ENCODE measurements at regions not wholly inside any gene's neighbourhood (a gene's known extent, or its start where the extent isn't known, plus 50 kb on each side); places are given as distances from the start of the nearest gene placed in this dataset.
A peak's percentile ranks its signal among the peaks of the same experiment; 100 is the strongest.
"Not testable (repeated sequence)": the region's sequence is repeated elsewhere in the genome, so short reads cannot be mapped to it uniquely, and the experiment has no call there.

DNA sequence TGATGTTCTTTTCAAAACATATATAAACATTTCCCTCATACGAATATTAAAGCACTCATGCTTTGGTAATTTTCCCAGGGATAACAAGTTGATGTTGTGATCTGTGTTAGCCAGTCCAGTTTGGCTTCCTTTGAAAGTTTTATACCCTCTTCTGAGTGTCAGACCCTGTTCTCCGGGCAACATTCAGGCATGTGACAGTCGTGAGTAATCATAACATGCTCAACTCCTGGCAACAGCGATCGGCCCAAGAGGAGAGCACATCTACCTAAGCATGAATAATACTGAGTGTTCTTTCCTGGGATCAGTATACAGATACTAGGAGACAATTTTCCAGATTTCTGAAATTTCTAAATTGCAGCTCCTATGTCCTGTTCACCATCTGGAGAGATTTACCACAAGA lies 1086.4 kb downstream of the CDH8 start:
- DNase-seq = no peak
- in situ Hi-C loops (cut with HindIII; ENCODE audit: low pct_ligation_motif_present, low pct_unique_long_range_greater_than_20kb, low sequenced_read_pairs) = no loop called here

DNA sequence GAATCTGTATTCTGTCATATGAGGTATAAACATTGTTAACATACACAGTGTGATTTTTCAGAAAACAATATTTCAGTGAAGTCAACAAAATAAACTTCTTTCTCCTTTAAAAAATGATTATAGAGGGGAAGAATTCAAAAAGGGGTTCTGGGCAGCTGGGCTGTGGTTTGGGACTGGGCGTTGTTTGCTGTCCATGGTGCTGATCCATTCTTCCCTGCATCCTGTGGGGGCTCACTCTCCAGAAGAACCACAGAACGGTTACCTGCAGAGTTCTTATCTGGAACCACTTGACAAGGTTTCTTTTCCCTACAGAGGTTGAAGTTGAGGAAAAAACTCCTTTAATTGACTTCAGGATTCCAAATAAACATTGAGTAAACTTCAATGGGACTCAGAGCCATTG lies 1091.0 kb downstream of the CDH8 start:
- in situ Hi-C loops (cut with HindIII; ENCODE audit: low pct_ligation_motif_present, low pct_unique_long_range_greater_than_20kb, low sequenced_read_pairs) = no loop called here
- DNase-seq = peak; percentile 38

DNA sequence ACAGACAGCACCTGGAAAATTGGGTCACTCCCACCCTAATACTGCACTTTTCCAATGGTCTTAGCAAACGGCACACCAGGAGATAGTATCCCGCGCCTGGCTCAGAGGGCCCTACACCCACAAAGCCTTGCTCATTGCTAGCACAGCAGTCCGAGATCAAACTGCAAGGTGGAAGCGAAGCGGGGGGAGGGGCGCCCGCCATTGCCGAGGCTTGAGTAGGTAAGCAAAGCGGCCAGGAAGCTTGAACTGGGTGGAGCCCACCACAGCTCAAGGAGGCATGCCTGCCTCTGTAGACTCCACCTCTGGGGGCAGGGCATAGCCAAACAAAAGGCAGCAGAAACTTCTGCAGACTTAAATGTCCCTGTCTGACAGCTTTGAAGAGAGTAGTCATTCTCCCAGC lies 1100.0 kb downstream of the CDH8 start:
- in situ Hi-C loops (cut with HindIII; ENCODE audit: low pct_ligation_motif_present, low pct_unique_long_range_greater_than_20kb, low sequenced_read_pairs); DNase-seq: not testable (repeated sequence)

DNA sequence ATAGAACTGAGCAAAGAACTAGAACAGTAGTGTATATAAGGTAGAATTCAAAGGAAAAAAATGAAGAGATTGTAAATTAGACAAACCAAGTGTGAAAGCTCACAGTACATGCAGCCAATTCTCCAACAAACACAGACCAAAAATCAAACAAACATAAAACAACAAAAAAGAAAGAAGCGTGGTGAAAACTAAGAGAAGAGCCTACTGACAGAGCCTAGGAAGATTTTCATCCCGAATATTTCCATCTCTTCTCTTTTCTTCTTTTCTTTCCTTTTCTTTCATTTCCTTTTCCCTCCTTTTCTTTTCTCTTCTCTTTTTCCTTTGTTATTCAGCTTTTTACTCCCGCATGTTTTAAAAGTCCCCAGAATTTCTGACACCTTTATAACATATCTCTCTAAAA lies 1103.6 kb downstream of the CDH8 start:
- in situ Hi-C loops (cut with HindIII; ENCODE audit: low pct_ligation_motif_present, low pct_unique_long_range_greater_than_20kb, low sequenced_read_pairs) = no loop called here
- no peak for DNase-seq

DNA sequence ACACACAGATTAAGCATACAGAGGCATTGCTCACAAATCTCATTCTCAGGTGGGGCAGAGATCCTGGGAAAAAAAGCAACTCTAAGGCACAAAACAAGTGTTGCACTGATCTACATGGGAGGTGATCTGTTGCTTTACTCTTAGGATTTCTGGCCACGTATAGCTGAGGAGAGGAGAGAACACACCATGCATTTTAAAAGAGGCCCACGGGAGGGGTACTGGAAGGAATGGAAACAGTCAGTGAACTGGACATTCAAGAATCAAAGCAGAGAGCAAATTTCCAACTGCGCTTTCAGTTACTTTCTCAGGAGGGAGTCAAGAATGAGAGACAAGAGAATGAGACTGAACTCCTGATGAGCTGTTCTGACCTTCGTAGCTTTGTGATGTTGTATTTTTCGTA lies 1105.9 kb downstream of the CDH8 start:
- in situ Hi-C loops (cut with HindIII; ENCODE audit: low pct_ligation_motif_present, low pct_unique_long_range_greater_than_20kb, low sequenced_read_pairs) = no loop called here
- no peak for DNase-seq

DNA sequence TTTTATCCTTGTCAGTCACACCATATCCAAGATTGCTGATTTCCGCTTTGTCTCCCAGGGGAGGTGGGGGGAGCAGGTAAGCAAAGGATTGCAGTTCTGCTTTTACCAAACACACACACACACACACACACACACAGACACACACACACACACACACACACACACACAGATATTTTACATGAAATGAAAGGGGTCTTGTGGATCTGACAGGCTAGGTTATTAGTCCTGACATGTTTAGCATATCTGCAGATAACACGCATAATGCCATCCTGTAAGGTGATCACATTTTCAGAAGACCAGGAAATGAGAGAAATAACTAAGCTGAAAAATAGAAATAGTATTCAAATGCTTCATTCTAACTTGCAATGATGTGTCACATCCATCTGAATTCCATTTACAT lies 1113.3 kb downstream of the CDH8 start:
- DNase-seq = no peak
- in situ Hi-C loops (cut with HindIII; ENCODE audit: low pct_ligation_motif_present, low pct_unique_long_range_greater_than_20kb, low sequenced_read_pairs) = no loop called here

DNA sequence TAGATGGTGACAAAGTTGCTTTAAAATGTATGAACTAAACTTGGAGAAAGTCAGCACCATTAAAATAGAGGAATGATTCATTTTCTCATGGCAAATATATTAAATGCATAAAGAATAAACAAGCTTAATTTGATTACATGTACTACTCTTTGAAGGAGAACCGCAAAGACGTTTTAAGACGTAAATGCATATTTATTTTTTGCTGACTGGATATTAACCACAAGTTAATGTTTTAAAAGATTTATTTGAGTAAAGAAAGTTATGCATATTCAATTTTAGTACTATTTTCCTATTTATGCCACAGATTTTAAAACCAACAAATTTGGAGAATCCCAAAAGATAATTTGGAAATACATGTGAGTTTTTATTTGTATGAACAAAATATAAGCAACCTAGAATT lies 1121.9 kb downstream of the CDH8 start:
- no peak for DNase-seq
- in situ Hi-C loops (cut with HindIII; ENCODE audit: low pct_ligation_motif_present, low pct_unique_long_range_greater_than_20kb, low sequenced_read_pairs) = no loop called here

DNA sequence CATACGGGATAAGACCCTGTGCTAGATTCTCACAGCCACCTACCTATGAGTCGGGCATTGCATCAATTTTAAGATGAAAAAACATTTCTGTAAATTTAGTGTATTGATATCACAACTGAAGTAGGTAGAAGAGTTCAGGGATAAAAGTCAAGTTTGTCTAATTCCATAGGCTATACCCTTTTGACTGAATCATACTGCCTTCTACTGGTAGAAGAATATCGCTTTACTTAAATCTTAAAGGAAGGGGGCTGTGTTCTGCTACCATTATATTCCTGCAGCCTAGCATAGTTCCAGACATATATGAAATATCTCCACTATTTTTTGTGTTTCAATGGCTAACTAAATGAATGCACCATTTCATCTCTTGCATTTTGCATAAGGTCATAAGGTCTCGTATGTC lies 1128.6 kb downstream of the CDH8 start:
- peak; percentile 13 for DNase-seq
- in situ Hi-C loops (cut with HindIII; ENCODE audit: low pct_ligation_motif_present, low pct_unique_long_range_greater_than_20kb, low sequenced_read_pairs) = no loop called here

DNA sequence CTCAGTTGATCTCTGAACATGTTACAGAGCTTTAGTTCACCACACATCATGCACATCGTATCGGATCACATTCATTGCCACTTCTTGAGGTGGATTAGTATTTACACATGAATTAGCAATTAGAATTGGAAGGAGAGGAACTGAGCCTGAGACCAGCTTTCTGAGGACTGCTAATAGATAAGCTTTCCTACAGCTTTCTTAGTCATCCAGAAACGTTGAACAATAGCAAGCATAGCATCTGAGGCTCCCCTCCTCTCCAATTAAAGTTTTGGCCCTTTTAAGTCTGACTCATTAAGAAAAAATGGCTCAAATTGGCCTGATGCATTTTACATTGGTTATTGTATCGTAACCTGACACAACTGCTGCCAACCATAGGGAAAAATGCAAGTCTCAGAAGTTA lies 1130.4 kb downstream of the CDH8 start:
- DNase-seq = no peak
- in situ Hi-C loops (cut with HindIII; ENCODE audit: low pct_ligation_motif_present, low pct_unique_long_range_greater_than_20kb, low sequenced_read_pairs) = no loop called here

DNA sequence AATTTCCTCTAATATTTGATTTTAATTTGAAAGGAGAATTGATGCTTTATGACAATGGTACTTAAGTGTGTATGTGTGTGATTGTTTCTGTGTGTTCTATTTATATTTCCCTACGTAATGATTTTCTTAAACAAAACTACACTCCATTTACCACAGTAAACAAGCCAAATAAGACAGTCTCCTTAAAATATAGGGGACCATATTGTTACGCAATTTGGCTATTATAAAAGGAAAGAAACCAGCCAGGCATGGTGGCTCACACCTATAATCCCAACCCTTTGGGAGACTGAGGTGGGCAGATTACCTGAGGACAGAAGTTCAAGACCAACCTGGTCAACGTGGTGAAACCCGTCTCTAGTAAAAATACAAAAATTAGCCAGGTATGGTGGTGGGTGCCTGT lies 1134.1 kb downstream of the CDH8 start:
- no peak for DNase-seq
- in situ Hi-C loops (cut with HindIII; ENCODE audit: low pct_ligation_motif_present, low pct_unique_long_range_greater_than_20kb, low sequenced_read_pairs) = no loop called here

DNA sequence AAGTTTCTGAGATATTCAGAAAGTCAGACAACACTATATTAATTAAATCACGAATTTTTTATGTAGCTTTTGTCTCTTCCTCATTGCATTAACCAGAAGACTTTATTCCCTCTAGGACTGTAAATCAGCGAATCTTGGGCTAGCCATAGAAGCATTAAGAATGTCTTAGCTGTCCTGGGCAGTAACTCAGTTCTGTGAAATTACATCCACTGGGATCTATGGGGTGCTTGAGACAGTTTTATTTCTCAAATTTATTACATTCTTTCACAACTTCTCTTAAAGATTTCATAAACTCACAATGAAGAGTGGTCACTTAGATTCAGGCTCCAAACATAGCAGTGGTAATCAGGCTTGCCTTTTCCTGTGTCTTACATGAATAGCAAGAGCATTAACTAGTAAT lies 1153.4 kb downstream of the CDH8 start:
- no peak for DNase-seq
- in situ Hi-C loops (cut with HindIII; ENCODE audit: low pct_ligation_motif_present, low pct_unique_long_range_greater_than_20kb, low sequenced_read_pairs) = no loop called here

DNA sequence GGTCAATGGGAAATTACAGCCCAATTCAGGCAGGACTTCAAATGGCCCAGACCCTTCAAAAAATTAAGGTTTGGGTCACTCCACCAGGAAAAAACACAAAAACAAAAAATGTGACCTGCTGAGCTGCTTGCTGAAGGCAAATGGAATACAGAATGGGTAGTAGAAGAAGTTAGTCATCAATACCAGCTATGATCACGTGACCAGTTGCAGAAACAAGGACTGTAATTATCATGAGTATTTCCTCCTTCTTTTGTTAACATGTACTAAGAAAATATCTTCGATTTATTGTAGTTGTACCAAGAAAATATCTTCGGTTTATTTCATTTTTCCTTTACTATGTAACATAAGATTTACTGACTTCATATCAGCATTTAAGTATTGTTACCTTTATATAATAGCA lies 1183.6 kb downstream of the CDH8 start:
- DNase-seq = no peak
- in situ Hi-C loops (cut with HindIII; ENCODE audit: low pct_ligation_motif_present, low pct_unique_long_range_greater_than_20kb, low sequenced_read_pairs) = no loop called here

DNA sequence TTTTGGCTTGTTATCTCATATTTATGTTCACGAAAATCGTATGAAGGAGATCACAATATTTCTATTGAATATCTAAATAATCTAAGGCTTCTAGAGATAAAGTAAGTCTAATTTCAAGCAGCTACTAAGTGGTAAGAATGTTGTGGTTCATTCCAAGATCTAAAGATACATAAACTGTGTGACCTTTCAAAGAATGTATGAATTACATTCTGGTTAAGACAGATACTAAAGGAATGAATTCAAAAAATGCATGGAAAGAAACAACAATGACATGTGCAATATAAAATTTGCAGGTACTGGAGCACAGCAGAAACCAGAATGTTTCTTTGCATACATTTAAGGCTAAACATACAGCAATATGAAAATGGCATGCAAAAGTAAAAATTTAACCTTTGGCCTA lies 1214.6 kb downstream of the CDH8 start:
- in situ Hi-C loops (cut with HindIII; ENCODE audit: low pct_ligation_motif_present, low pct_unique_long_range_greater_than_20kb, low sequenced_read_pairs) = no loop called here
- DNase-seq = no peak

DNA sequence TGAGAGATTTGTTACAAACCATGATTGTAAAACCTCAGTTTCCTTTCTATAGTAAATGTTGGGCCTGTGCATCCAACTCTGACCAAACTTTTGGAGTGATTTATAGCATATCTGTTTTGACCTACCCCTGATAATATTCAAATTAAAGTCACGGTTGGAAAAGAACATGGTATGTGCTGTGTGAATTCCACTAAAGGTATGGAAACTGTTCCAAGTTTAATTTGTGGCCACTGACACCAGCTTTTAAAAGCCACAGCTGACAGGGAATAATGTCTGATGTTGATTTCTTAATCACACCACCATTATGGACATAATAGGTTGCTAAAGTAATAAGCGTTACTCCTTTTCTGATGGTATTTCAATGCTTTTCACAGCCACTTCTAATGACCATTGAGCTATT lies 1215.9 kb downstream of the CDH8 start:
- in situ Hi-C loops (cut with HindIII; ENCODE audit: low pct_ligation_motif_present, low pct_unique_long_range_greater_than_20kb, low sequenced_read_pairs) = no loop called here
- no peak for DNase-seq

DNA sequence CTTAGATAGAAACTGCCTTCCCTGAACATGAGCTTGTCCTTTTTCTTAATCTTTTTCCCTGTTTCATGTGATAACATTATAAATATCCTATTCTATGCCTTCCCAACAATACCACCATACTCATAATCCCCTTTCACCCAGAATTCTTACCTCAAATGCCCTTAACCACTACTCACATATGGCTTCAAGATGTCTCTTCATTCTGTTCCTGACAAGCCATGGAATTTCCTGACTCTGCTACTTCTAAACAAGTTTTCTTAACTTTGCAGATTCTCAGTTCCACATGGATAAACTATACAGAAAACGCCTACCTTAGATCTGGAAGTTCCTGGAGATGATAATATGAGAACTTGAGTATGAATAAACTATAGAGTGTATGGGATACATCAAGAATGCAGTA lies 1217.8 kb downstream of the CDH8 start:
- in situ Hi-C loops (cut with HindIII; ENCODE audit: low pct_ligation_motif_present, low pct_unique_long_range_greater_than_20kb, low sequenced_read_pairs) = no loop called here
- DNase-seq = no peak

DNA sequence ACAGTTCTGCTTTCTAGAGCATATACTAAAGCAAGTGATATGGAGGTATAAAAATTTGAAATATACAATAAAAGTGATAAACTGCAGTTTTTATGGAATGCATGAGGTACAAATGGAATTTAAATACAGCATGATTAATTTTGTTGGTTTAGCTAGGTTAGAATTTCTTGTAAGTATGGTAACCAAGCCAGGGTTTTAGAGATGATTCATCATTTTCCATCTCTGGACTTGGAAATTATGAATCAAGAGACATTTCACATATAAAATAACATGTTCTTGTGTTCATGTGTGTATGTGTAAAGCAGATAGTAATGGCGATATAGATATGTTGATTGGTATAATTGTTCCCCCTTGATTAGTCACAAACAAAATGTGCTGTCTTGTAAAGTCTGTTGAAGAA lies 1219.8 kb downstream of the CDH8 start:
- in situ Hi-C loops (cut with HindIII; ENCODE audit: low pct_ligation_motif_present, low pct_unique_long_range_greater_than_20kb, low sequenced_read_pairs) = no loop called here

DNA sequence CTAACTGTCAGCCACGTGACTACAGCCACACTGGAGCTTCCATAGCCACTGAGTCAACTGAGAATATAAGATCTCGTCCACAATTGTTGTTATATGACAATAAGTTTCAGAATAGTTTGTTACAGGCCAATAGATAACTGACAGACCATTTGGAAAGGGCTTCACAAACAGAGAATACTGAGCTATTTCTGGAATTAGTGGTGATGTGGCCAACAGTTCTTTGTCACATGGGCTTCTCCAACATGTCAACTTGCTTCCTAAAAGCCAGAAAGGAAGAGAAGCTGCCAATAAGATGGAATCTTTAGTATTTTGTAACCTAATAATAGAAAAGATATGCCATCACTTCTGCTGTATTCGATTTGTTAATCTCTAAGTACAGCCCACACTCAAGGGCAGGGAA lies 1220.4 kb downstream of the CDH8 start:
- DNase-seq = no peak
- in situ Hi-C loops (cut with HindIII; ENCODE audit: low pct_ligation_motif_present, low pct_unique_long_range_greater_than_20kb, low sequenced_read_pairs) = no loop called here

More for the DNA sequence above, 1219.8 kb downstream of the CDH8 start:
- no peak for DNase-seq

DNA sequence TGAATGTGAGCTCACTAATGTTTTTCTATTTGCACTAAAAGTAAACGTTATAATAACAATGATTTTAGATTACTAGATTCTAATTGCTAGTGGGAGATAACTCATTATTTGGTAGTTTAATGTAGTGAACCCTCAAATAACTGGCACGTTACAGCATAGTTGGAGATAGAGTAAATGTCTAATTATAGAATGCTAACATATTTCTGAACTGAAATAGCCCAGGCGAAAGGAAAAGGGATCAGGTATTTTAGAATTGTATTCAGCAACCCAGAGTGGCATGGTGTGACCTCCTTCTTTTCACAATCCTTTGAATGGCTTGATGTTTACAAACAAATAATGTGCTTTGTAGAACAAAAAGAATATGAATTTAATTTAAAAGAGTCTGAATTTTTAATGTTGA lies 1221.2 kb downstream of the CDH8 start:
- in situ Hi-C loops (cut with HindIII; ENCODE audit: low pct_ligation_motif_present, low pct_unique_long_range_greater_than_20kb, low sequenced_read_pairs) = no loop called here
- DNase-seq = no peak

DNA sequence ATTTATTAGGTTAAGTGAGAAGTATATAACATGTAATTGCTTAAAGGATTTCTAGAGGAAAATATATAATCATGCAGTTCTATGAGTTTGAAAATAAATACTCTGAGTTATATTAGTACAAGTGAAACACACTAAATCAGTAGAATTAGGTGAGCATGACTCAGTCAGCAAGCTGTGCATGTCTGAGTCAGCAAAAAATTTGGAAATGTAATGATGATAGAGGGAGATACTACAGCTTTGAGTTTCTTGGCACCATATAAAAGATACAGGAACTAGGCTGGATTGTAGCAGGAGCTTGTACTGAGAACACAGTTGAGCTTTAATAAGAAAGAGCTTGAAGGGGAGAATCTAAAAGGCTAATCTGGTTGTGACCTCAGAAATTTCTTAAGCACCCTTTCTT lies 1224.6 kb downstream of the CDH8 start:
- in situ Hi-C loops (cut with HindIII; ENCODE audit: low pct_ligation_motif_present, low pct_unique_long_range_greater_than_20kb, low sequenced_read_pairs) = no loop called here
- DNase-seq = no peak

DNA sequence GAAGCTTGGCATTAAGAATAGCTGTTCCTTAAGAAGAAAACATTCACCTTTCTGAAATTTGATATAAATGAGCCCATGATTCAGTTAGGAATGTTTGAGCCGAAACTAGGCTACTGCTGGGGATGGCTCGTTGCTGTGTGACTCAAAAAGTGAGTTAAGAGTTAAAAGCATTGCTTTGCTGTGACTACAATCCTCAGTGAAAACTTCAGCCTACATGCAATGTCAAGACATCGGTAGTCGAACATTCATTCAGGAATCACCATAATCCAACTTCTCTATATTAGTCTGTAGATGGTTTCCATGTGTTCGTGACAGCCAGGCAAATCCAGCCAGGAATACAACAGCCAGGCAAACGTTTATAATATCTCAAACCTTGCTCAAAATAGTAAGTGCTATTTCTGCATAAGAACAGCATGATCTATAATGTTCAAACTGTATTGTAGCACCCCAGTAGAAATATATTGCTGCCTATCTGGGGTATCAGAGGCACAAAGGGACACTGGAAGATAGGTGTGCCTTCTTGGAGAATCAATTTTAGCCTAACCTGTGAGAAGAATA lies 1225.1 kb downstream of the CDH8 start:
- DNase-seq = no peak
- in situ Hi-C loops (cut with HindIII; ENCODE audit: low pct_ligation_motif_present, low pct_unique_long_range_greater_than_20kb, low sequenced_read_pairs) = no loop called here

DNA sequence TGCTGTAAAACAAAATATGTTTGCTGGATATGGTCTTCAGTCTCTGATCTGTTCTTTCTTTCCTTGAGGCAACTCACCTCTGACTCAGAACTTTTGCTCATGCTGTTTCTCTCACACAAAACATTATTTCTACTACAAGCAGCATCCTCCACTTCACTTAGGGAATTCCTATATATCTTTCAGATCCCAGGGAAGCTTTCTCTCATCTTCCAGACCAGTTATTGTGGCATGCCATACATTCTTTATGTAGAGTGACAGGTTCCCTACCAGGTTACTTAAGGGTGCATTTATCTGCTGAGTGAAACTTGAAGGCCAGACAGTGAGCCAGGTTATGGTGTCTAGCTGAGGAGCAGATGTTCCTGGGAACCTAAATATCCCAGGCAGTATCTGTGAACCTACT lies 1226.0 kb downstream of the CDH8 start:
- in situ Hi-C loops (cut with HindIII; ENCODE audit: low pct_ligation_motif_present, low pct_unique_long_range_greater_than_20kb, low sequenced_read_pairs) = no loop called here
- no peak for DNase-seq
